H1 (cell line): ENCODE measurements at regions not wholly inside any gene's neighbourhood (a gene's known extent, or its start where the extent isn't known, plus 50 kb on each side); places are given as distances from the start of the nearest gene placed in this dataset.

Experiments
- CTCF ChIA-PET: fragments of 300-600 bp; sonication (Branson Sonifier 250); formaldehyde crosslinking; loops from one replicate; lab custom pipeline; 2021; ENCODE audit not compliant: partially characterized antibody; lab: Charles Lee
- POLR2A ChIA-PET: fragments of 300-600 bp; sonication (Branson Sonifier 250); formaldehyde crosslinking; loops from one replicate; lab custom pipeline; 2021; ENCODE audit warnings: inconsistent platforms; ENCODE audit not compliant: partially characterized antibody; lab: Charles Lee
- DNase-seq, 2 experiments: peaks; one replicate each; pipeline versions ENCODE4 v3.0.0 to v3.0.0-alpha.2; 2010 to 2022; ENCODE audit warnings: low spot score in 2 of 2, low read depth in 1 of 2, mixed read lengths in 1 of 2
- FAIRE-seq: peaks from 2 replicates; lab custom pipeline; 2011; peaks lifted over from hg19 to GRCh38; lab: Jason Lieb, UNC
- H2AFZ ChIP-seq: 2 replicates; pipeline ENCODE4 v1.8.1; 2012; ENCODE audit warnings: low read length, inconsistent platforms
- H2AK5ac ChIP-seq: 2 replicates; pipeline ENCODE4 v1.6.1; 2013; ENCODE audit warnings: low read depth, low read length
- H2BK120ac ChIP-seq: replicated peaks from 2 replicates; pipeline ENCODE3; 2013; ENCODE audit warnings: low read depth, low read length, inconsistent platforms
- H2BK12ac ChIP-seq: 2 replicates; pipeline ENCODE4 v1.6.1; 2013; ENCODE audit warnings: low read depth, low read length
- H2BK15ac ChIP-seq: 2 replicates; pipeline ENCODE4 v1.6.1; 2013; ENCODE audit warnings: low read length
- H2BK20ac ChIP-seq: 2 replicates; pipeline ENCODE4 v1.6.1; 2013; ENCODE audit warnings: low read length
- H2BK5ac ChIP-seq: 2 replicates; pipeline ENCODE4 v1.6.1; 2013; ENCODE audit warnings: low read depth, low read length
- H3K14ac ChIP-seq: 2 replicates; pipeline ENCODE4 v1.6.1; 2013; ENCODE audit warnings: inconsistent platforms; ENCODE audit not compliant: insufficient read length
- H3K18ac ChIP-seq: 2 replicates; pipeline ENCODE4 v1.6.1; 2013; ENCODE audit warnings: low read length; ENCODE audit errors: extremely low read depth
- H3K23ac ChIP-seq: 2 replicates; pipeline ENCODE4 v1.6.1; 2013; ENCODE audit warnings: inconsistent platforms; ENCODE audit not compliant: insufficient read length
- H3K23me2 ChIP-seq: 2 replicates; pipeline ENCODE4 v1.6.1; 2013; ENCODE audit warnings: low read depth, low read length
- H3K27ac ChIP-seq: 2 replicates; pipeline ENCODE4 v1.6.1; 2011; ENCODE audit warnings: low read depth, low read length, inconsistent platforms
- H3K27me3 ChIP-seq, 4 experiments: replicated peaks in 1 of 4; 1 replicate in 1 of 4; 2 replicates in 3 of 4; pipeline versions ENCODE4 v1.6.1 to v1.8.1; 2011 to 2013; ENCODE audit warnings: low read length in 3 of 4, mild to moderate bottlenecking in 3 of 4, inconsistent platforms in 2 of 4, mixed read lengths in 2 of 4, moderate library complexity in 1 of 4; ENCODE audit not compliant: control insufficient read depth in 3 of 4, insufficient read depth in 3 of 4; ENCODE audit errors: extremely low read depth in 1 of 4
- H3K36me3 ChIP-seq, 4 experiments: 2 replicates each; pipeline versions ENCODE4 v1.6.1 to v1.8.1; 2011 to 2013; ENCODE audit warnings: mild to moderate bottlenecking in 4 of 4, low read length in 3 of 4, moderate library complexity in 2 of 4, control low read depth in 1 of 4, inconsistent platforms in 1 of 4; ENCODE audit not compliant: insufficient read depth in 4 of 4, control insufficient read depth in 2 of 4
- H3K4ac ChIP-seq: replicated peaks from 2 replicates; pipeline ENCODE3; 2013; ENCODE audit warnings: low read length, low read depth, mixed read lengths, inconsistent platforms; ENCODE audit not compliant: insufficient read length
- H3K4me1 ChIP-seq, 4 experiments: replicated peaks in 1 of 4; 1 replicate in 1 of 4; 2 replicates in 3 of 4; pipeline versions ENCODE4 v1.6.1 to v1.8.1; 2011 to 2013; ENCODE audit warnings: low read length in 3 of 4, inconsistent platforms in 2 of 4, mixed read lengths in 1 of 4; ENCODE audit not compliant: insufficient read depth in 4 of 4, control insufficient read depth in 3 of 4
- H3K4me2 ChIP-seq, 2 experiments: 2 replicates each; pipeline versions ENCODE4 v1.6.1 to v1.8.1; 2011 to 2013; ENCODE audit warnings: low read depth in 2 of 2, low read length in 2 of 2, control low read depth in 1 of 2, inconsistent platforms in 1 of 2, mild to moderate bottlenecking in 1 of 2; ENCODE audit not compliant: insufficient read depth in 1 of 2
- H3K4me3 ChIP-seq, 4 experiments: fragments of 200-600, 300-600 bp in 1 of 4; sonication (generic), shearing (Covaris generic), sonication (Bioruptor Twin) in 1 of 4; 2 replicates each; pipeline versions ENCODE4 v1.5.1 to v1.8.1; 2011 to 2016; ENCODE audit warnings: low read length in 4 of 4, low read depth in 3 of 4, control low read depth in 2 of 4, inconsistent platforms in 2 of 4, mild to moderate bottlenecking in 2 of 4, mixed read lengths in 1 of 4, moderate library complexity in 1 of 4; ENCODE audit not compliant: insufficient read depth in 2 of 4; ENCODE audit errors: extremely low read depth in 1 of 4
- H3K56ac ChIP-seq: replicated peaks from 2 replicates; pipeline ENCODE3; 2013; ENCODE audit warnings: low read depth, mild to moderate bottlenecking, mixed read lengths, low read length, inconsistent platforms; ENCODE audit not compliant: insufficient read length
- H3K79me1 ChIP-seq: 2 replicates; pipeline ENCODE4 v1.6.1; 2013; ENCODE audit warnings: low read depth, low read length, control low read depth
- H3K79me2 ChIP-seq, 2 experiments: 2 replicates each; pipeline versions ENCODE4 v1.6.1 to v1.8.1; 2012 to 2013; ENCODE audit warnings: low read length in 2 of 2, mild to moderate bottlenecking in 2 of 2, inconsistent platforms in 1 of 2; ENCODE audit not compliant: insufficient read depth in 2 of 2, control insufficient read depth in 1 of 2
- H3K9ac ChIP-seq, 4 experiments: replicated peaks in 1 of 4; 1 replicate in 1 of 4; 2 replicates in 3 of 4; pipeline versions ENCODE4 v1.6.1 to v1.8.1; 2011 to 2013; ENCODE audit warnings: low read depth in 3 of 4, low read length in 3 of 4, control low read depth in 2 of 4, mild to moderate bottlenecking in 2 of 4, moderate library complexity in 2 of 4, inconsistent platforms in 1 of 4; ENCODE audit errors: extremely low read depth in 1 of 4
- H3K9me3 ChIP-seq, 2 experiments: 2 replicates each; pipeline versions ENCODE4 v1.6.1 to v1.8.1; 2012 to 2013; ENCODE audit warnings: mild to moderate bottlenecking in 2 of 2, moderate library complexity in 2 of 2, control low read depth in 1 of 2, inconsistent platforms in 1 of 2, low read depth in 1 of 2, low read length in 1 of 2, mixed read lengths in 1 of 2; ENCODE audit not compliant: insufficient read depth in 2 of 2
- H4K20me1 ChIP-seq, 2 experiments: replicated peaks in 1 of 2; 2 replicates each; pipeline versions ENCODE3 to v1.8.1; 2011 to 2013; ENCODE audit warnings: inconsistent platforms in 2 of 2, low read length in 2 of 2, mild to moderate bottlenecking in 1 of 2; ENCODE audit not compliant: insufficient read depth in 2 of 2, control insufficient read depth in 1 of 2
- H4K5ac ChIP-seq: 2 replicates; pipeline ENCODE4 v1.6.1; 2013; ENCODE audit warnings: low read length, low read depth, mixed read lengths, inconsistent platforms; ENCODE audit not compliant: insufficient read length
- H4K8ac ChIP-seq: 2 replicates; pipeline ENCODE4 v1.8.0; 2013; ENCODE audit warnings: mild to moderate bottlenecking, moderate library complexity, low read length, inconsistent platforms; ENCODE audit not compliant: insufficient read depth; ENCODE audit errors: extremely low read depth
- H4K91ac ChIP-seq: replicated peaks from 2 replicates; pipeline ENCODE3; 2013; ENCODE audit warnings: low read length, mixed read lengths, inconsistent platforms; ENCODE audit not compliant: insufficient read length
- BACH1 ChIP-seq: IDR thresholded peaks from 2 replicates; pipeline ENCODE4 v1.6.1; 2012; ENCODE audit warnings: low read length, improper control_type of control experiment
- CEBPB ChIP-seq: IDR thresholded peaks from 2 replicates; pipeline ENCODE4 v1.6.1; 2012; ENCODE audit warnings: low read depth, low read length
- CHD2 ChIP-seq: IDR thresholded peaks from 2 replicates; pipeline ENCODE4 v1.6.1; 2012; ENCODE audit warnings: low read length, improper control_type of control experiment
- GTF2F1 ChIP-seq: IDR thresholded peaks from 2 replicates; pipeline ENCODE4 v1.6.1; 2012; ENCODE audit warnings: low read depth, low read length, improper control_type of control experiment, borderline replicate concordance
- KDM4A ChIP-seq: IDR thresholded peaks from one replicate; pipeline ENCODE4 v1.7.1; 2012; ENCODE audit warnings: low read depth, mild to moderate bottlenecking, moderate library complexity, low read length, inconsistent platforms; ENCODE audit not compliant: severe bottlenecking
- NANOG ChIP-seq: IDR thresholded peaks from 2 replicates; pipeline ENCODE4 v1.6.1; 2011; ENCODE audit warnings: low read length, low read depth, mild to moderate bottlenecking, inconsistent platforms; ENCODE audit not compliant: insufficient read depth, poor library complexity, severe bottlenecking
- POLR2AphosphoS5 ChIP-seq: IDR thresholded peaks from 2 replicates; pipeline ENCODE4 v1.6.1; 2011; ENCODE audit warnings: low read depth, low read length
- RXRA ChIP-seq: IDR thresholded peaks from 2 replicates; pipeline ENCODE4 v1.6.1; 2011; ENCODE audit warnings: low read depth, mild to moderate bottlenecking, low read length, moderate library complexity; ENCODE audit not compliant: insufficient read depth
- SAP30 ChIP-seq: fragments of 300-600 bp; sonication (generic); IDR thresholded peaks from 2 replicates; pipeline ENCODE4 v1.7.1; 2012; ENCODE audit warnings: low read length, moderate library complexity, mild to moderate bottlenecking, inconsistent platforms; ENCODE audit not compliant: insufficient read depth, insufficient replicate concordance
- SIX5 ChIP-seq: IDR thresholded peaks from 2 replicates; pipeline ENCODE4 v1.6.1; 2011; ENCODE audit warnings: mild to moderate bottlenecking, low read depth, low read length
- SP2 ChIP-seq: IDR thresholded peaks from 2 replicates; pipeline ENCODE4 v1.6.1; 2012; ENCODE audit warnings: mild to moderate bottlenecking, low read length, inconsistent platforms
- SP4 ChIP-seq: IDR thresholded peaks from 2 replicates; pipeline ENCODE4 v1.6.1; 2012; ENCODE audit warnings: low read length, inconsistent platforms
- SRF ChIP-seq: IDR thresholded peaks from 2 replicates; pipeline ENCODE4 v1.6.1; 2011; ENCODE audit warnings: mild to moderate bottlenecking, low read depth, low read length, moderate library complexity
- SUZ12 ChIP-seq: fragments of 200-600 bp; sonication (generic); IDR thresholded peaks from 2 replicates; pipeline ENCODE4 v1.6.1; 2012; ENCODE audit warnings: mild to moderate bottlenecking, inconsistent platforms, low read length, moderate library complexity, mixed read lengths
- WGBS, 2 experiments: shearing (Covaris generic) in 1 of 2; methylation state at CpG; one replicate each; pipeline versions ENCODE4 v1.1.6 to v1.1.7; 2013 to 2015; ENCODE audit warnings: low lambda C conversion rate in 2 of 2, mixed read lengths in 2 of 2, inconsistent platforms in 1 of 2, low coverage in 1 of 2, missing lambda C conversion rate in 1 of 2; ENCODE audit not compliant: insufficient replicate concordance in 2 of 2, insufficient coverage in 1 of 2, insufficient read length in 1 of 2; ENCODE audit errors: extremely low coverage in 1 of 2, missing lambda C conversion rate in 1 of 2; 5-methylcytosine and 5-hydroxymethylcytosine counted together

DNA sequence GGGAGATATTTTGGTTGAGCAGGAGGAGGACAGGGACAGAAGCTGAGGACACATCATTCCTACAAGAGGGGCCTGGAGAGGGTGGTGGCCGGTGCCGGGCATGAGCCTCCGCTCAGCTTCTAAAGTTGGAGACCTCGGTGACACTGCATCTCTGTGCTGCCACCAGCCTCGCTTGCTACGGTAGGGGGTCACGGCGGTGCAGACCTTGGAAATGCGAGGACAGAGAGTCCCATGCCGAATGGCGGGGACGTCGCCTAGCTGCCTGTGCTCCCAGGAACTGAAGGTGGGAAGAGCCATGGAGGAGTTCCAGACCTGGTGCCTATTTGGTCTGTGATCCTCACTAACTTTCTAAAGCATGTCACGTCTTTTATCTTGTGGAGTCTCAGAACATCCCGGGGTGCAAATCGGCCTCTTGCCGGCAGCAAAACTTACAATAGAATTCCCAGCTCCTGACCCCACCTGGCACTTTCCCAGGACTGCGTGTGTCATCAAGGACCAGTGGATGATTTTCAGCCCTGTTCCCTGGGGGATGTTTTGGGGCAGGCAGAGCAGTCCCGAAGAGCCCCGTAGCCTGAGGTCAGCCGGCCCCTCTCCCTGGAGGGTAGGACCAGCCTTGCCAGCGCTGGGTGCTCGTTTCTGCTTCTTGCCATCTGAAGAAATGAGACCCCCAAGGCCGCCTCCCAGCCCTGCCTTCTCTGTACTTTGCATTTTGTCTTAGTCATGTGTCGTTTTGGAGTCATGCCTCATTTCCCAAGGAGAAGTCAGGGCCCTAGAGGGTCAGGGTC is 205.8 kb upstream of the SHH start:
- H2BK15ac ChIP-seq, result no peak overlapping the region
- no peaks in the 10 kb centered on the region for H3K9me3 ChIP-seq
- no peak overlapping the region for H3K4me3 ChIP-seq
- DNase-seq (peak in 1 of 2 experiments; percentile 39), FAIRE-seq (no peak)
- no peak overlapping the region for H3K4me2 ChIP-seq
- H2BK120ac ChIP-seq, result no peak overlapping the region
- H4K5ac ChIP-seq, result no peak overlapping the region
- no peak overlapping the region for H3K56ac ChIP-seq
- H2BK20ac ChIP-seq, result no peak overlapping the region
- no peak overlapping the region for H3K14ac ChIP-seq
- H3K23ac ChIP-seq, result no peak overlapping the region
- H3K9ac ChIP-seq, result no peak overlapping the region
- no peaks in the 10 kb centered on the region for H3K36me3 ChIP-seq
- no peak overlapping the region for H2AFZ ChIP-seq
- no peak overlapping the region for H2BK5ac ChIP-seq
- ChIA-PET POLR2A (no interaction called here), CTCF (interaction anchor here (1.2 kb wide), 1 partner anchor 457 kb away, joined by 3 read pairs; no protein-coding TSS in a partner anchor)
- no peaks in the 10 kb centered on the region for H3K79me2 ChIP-seq
- no peaks in the 10 kb centered on the region for H3K79me1 ChIP-seq
- H2BK12ac ChIP-seq, result no peak overlapping the region
- no peaks in the 10 kb centered on the region for H4K20me1 ChIP-seq
- no peak overlapping the region for H2AK5ac ChIP-seq
- H4K8ac ChIP-seq, result no peak overlapping the region; the same call in 1 of the 2 replicates
- H3K23me2 ChIP-seq, result no peaks in the 10 kb centered on the region
- peaks cover 0 to 2% (median 0%) of the 10 kb centered on the region in 4 experiments; a peak in 2 of 7 replicates for H3K4me1 ChIP-seq
- H3K27me3 ChIP-seq, result no peaks in the 10 kb centered on the region; a peak in 1 of 7 replicates
- no peak overlapping the region for H3K27ac ChIP-seq
- no peak overlapping the region for H4K91ac ChIP-seq
- WGBS, 2 experiments, result 89% methylated on average over 25 of the region's 25 CpGs; no CpG with 5 or more reads in 1 of the 2 experiments
- H3K18ac ChIP-seq, result no peak overlapping the region
- H3K4ac ChIP-seq, result no peak overlapping the region
- no peak for TF ChIP-seq GTF2F1
- no peak for TF ChIP-seq CEBPB
- TF ChIP-seq POLR2AphosphoS5, result no peak
- no peak for TF ChIP-seq SRF
- TF ChIP-seq SUZ12, result no peak
- TF ChIP-seq NANOG, result no peak
- no peak for TF ChIP-seq KDM4A
- TF ChIP-seq SP4, result no peak
- TF ChIP-seq SAP30, result no peak
- no peak for TF ChIP-seq RXRA
- TF ChIP-seq SIX5, result no peak
- no peak for TF ChIP-seq BACH1
- TF ChIP-seq SP2, result no peak
- no peak for TF ChIP-seq CHD2
